ENCODE measurements at regions not wholly inside any gene's neighbourhood (a gene's known extent, or its start where the extent isn't known, plus 50 kb on each side); places are given as distances from the start of the nearest gene placed in this dataset.

GRCh38 chr12:127214186-127214585 is 1052.8 kb upstream of the TMEM132C start:
- no peak for DNase-seq

DNA sequence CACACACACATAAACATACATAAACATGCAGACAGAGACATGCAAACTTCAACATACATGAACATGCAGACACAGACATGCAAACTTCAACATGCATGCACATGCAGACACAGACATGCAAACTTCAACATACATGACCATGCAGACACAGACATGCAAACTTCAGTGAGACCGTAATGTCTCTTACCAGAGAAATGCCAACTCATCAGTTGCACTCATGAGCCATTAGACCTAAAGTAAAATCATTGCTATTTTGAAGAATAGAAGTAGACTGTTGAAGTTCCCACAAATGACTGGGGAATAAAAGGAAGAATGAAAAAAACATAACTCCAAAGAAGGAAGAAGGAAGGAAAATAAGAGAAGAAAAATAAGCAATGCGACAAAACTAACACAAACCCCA is 1044.0 kb upstream of the TMEM132C start:
- no peak for DNase-seq

GRCh38 chr12:127223731-127224130 is 1043.2 kb upstream of the TMEM132C start:
- DNase-seq, result no peak

GRCh38 chr12:127230843-127231260 is 1036.1 kb upstream of the TMEM132C start:
- DNase-seq, result no peak

GRCh38 chr12:127231371-127231770 is 1035.6 kb upstream of the TMEM132C start:
- no peak for DNase-seq

- no peak for DNase-seq
Observed at GRCh38 chr12:127233016-127233415, 1034.0 kb upstream of the TMEM132C start.

- DNase-seq, result no peak
Observed at GRCh38 chr12:127235761-127236160, 1031.2 kb upstream of the TMEM132C start.

- no peak for DNase-seq
Observed at GRCh38 chr12:127236491-127236890, 1030.5 kb upstream of the TMEM132C start.

DNA sequence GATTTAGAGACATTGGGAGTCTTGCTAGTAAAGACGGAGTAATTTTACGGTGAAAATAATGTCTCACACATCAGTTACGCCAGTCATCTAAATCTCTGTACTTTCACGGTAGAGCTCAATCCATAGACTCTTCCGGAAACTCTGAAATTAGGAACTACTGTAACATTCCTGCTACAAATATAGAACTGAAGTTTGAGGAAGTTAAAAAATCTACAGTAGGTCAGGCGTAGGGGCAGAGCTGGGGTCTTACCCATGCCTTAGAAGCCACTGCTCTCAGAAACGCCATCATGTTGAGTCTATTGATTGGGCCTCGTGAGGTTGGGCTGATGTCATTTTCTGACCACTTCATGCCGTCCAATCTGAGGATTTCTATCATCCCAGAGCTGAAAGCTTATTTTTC is 1029.8 kb upstream of the TMEM132C start:
- no peak for DNase-seq

DNA sequence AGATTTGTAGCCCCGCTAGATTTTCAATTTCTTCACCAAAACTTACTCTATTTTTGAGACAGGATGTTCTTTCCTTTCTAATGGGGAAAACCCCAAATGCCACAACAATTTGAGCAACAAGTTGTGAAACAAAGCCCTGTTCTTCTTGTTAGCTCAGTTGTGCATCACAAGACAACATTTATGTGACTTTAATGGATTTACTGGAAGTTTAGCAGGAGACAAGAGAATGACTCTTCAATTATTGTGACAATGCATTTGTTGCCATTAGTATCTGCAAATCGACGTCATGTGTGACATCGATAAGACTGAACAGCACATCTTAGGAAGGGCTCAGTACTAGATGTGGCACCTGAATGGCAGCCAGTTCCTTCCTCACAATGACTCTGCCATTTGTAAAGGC is 1028.9 kb upstream of the TMEM132C start:
- no peak for DNase-seq

DNA sequence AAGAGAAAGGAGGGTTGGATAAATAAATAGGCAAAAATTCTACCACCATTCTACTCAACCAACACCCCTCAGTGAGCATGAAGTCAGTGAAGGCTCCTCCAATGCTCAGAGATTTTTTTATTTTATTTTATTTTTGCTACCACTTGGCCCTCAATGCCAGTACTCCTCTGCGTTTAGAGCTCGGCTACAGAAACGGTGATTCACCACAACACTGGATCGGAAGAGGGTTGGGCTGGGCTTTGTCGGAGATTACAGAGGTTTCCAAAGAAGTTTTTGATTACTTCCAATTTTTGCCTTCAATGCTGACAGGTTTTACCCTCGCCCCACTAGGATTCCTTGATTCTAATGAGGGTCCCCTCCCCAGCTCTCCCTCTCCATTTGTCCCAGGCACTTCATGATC is 1027.2 kb upstream of the TMEM132C start:
- no peak for DNase-seq

- no peak for DNase-seq
Observed at GRCh38 chr12:127240249-127240929, 1026.6 kb upstream of the TMEM132C start.

- DNase-seq, result no peak
Observed at GRCh38 chr12:127241072-127241817, 1025.7 kb upstream of the TMEM132C start.

DNA sequence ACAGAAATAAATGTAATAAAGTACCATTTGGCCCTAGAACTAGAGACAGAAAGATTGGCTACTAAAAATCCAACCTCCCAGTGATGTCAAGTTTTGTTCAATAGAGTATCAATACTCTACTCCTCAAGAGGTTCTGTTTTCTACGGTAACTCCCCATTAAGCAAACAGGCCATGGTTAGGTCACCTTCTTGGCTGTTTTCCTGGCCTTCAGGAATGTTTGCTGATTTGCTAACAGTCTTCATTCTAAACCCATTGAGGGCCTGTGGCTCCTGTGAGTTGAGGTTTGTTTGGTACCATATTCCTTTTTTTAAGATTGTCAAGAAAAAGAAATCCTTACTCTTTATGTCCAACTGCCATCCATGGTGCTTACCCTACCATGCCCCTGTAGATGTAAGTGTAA is 1022.0 kb upstream of the TMEM132C start:
- DNase-seq, result no peak

- no peak for DNase-seq
Observed at GRCh38 chr12:127245437-127245836, 1021.5 kb upstream of the TMEM132C start.

GRCh38 chr12:127247937-127248336 is 1019.0 kb upstream of the TMEM132C start:
- no peak for DNase-seq

GRCh38 chr12:127249428-127249827 is 1017.5 kb upstream of the TMEM132C start:
- no peak for DNase-seq

DNA sequence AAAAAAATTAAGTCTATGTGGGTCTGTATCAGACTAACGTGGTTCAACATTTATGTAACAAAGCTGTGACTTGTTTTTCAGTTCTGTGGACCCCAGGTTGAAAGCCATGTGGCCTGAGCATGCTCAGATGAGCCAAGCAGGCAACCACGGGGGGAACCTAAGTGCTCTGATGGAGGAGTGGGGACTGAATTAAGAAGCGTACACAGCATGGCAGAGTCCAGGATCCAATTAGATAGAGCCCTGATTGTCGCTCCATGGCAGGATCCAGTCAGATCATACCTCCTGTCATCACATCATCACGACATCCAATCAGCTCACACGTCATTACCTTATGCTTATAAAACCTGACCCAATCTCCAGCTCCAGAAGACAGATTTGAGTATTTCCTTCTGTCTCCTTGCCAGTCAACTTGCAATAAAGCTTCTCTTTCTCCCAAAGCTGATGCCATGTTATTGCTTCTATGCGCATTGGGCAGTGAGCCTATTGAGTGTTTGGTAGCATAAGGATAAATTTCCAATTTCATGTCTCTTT is 1013.1 kb upstream of the TMEM132C start:
- DNase-seq, result no peak

GRCh38 chr12:127254420-127254955 is 1012.5 kb upstream of the TMEM132C start:
- DNase-seq, result no peak

DNA sequence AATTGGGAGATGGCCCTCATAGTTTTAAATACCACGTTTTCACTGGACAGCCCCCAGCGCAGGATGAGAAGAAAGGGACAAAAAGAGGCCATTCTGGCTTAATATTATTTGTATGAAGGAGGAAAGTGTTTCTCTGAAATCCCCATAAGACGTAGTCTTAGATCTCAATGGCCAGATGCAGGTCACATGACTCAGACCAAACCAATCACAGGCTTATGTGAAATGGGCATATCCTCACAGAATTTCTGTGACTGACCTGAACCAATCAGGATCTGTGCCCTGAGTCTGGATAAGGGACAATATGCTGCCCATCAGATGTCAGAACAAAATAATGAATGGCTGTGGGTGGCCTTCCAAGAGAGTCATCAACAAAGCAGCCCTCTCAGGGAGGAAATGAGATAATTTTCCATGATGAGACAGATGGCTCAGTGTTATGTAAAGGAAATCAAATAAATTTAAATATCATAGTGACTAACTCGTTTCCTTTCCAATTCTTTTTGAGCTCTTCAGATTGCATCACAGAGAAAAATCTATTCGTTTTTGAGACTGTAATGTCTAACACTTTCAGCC is 1009.5 kb upstream of the TMEM132C start:
- no peak for DNase-seq

DNA sequence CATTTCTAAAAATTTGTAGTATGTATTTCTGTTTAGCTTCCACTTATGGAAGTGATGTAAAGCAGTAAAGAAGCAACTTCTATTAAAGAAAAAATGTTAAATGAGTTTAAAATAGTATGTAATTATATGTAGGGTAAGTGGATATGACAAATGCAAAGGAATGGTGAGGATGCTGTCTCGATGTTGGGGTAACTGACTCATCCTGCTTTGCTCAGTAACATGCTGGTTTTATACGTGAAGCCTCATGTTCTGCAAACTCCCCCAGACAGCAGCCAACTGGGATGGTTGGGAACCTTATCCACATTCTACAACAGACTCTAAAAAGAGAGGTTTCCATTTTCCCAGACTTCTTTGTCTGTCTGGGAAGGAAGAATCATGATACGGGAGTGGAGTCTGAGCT is 1006.4 kb upstream of the TMEM132C start:
- DNase-seq, result no peak

- no peak for DNase-seq
Observed at GRCh38 chr12:127260999-127261398, 1006.0 kb upstream of the TMEM132C start.

GRCh38 chr12:127262615-127263014 is 1004.4 kb upstream of the TMEM132C start:
- no peak for DNase-seq

DNA sequence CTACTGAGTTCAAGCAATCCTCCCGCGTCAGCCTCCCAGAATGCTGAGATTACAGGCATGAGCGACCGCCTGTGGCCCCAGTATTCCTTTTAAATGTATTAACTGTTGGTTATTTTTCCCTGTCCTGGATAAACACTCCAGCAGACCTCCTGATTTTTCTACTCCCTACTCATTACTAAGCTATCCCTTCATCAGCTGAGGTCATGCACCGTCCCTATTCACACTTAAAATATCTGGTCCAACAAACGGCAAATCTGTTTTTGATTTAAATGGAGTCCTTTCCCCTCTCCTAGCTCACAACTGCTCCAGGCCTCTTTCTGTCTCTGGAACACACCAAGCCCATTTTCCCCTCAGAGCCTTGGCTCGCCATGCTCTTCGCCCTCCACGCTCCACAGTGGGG is 1003.3 kb upstream of the TMEM132C start:
- DNase-seq, result no peak
